ENCODE measurements at regions not wholly inside any gene's neighbourhood (a gene's known extent, or its start where the extent isn't known, plus 50 kb on each side); places are given as distances from the start of the nearest gene placed in this dataset.

- H3K27me3 ChIP-seq (ENCODE audit: control insufficient read depth, insufficient read depth, low read length) = peaks cover 7% of the 10 kb centered on the region
- no peak overlapping the region for H3K4me3 ChIP-seq (ENCODE audit: low read length in 3 of 3)
- H3K4me1 ChIP-seq (ENCODE audit: control insufficient read depth in 2 of 3, insufficient read depth in 2 of 3, low read depth in 1 of 3, low read length in 3 of 3) = no peaks in the 10 kb centered on the region
- DNase-seq (no peak), FAIRE-seq (no peak)
- no peak overlapping the region for H3K9ac ChIP-seq (ENCODE audit: low read length in 3 of 3)
- intact Hi-C loops (cut with DNase I) = no loop called here
- TF ChIP-seq CTCF (IDR thresholded peaks at IDR 0.05; ENCODE audit: borderline replicate concordance, extremely low read depth, insufficient read depth) = no peak
- H3K36me3 ChIP-seq (ENCODE audit: control insufficient read depth in 2 of 3, insufficient read depth in 3 of 3, low read length in 3 of 3) = no peaks in the 10 kb centered on the region
- no peaks in the 10 kb centered on the region for H3K9me3 ChIP-seq (ENCODE audit: control insufficient read depth in 2 of 3, insufficient read depth in 1 of 3, low read length in 3 of 3)
- no peak overlapping the region for H3K27ac ChIP-seq (ENCODE audit: low read depth in 2 of 2, low read length in 2 of 2)
These were observed 188.8 kb downstream of the LSM5 start for GRCh38 chr7:32301427-32301826.

- Histone ChIP-seq H3K36me3 (ENCODE audit: control insufficient read depth in 2 of 3, insufficient read depth in 3 of 3, low read length in 3 of 3) (no peaks in the 10 kb centered on the region), H3K9me3 (ENCODE audit: control insufficient read depth in 2 of 3, insufficient read depth in 1 of 3, low read length in 3 of 3) (no peaks in the 10 kb centered on the region), H3K9ac (ENCODE audit: low read length in 3 of 3) (no peak overlapping the region), H3K4me3 (ENCODE audit: low read length in 3 of 3) (peak overlapping the region; percentile 38 to 55 (median 55)), H3K27me3 (ENCODE audit: control insufficient read depth, insufficient read depth, low read length) (peaks cover 7% of the 10 kb centered on the region), H3K4me1 (ENCODE audit: control insufficient read depth in 2 of 3, insufficient read depth in 2 of 3, low read depth in 1 of 3, low read length in 3 of 3) (no peaks in the 10 kb centered on the region), H3K27ac (ENCODE audit: low read depth in 2 of 2, low read length in 2 of 2) (peak overlapping the region in 1 of 2 donors; percentile 24)
- DNase-seq = peak in 4 of 5 donors; percentile 37 to 81 (median 56)
- intact Hi-C loops (cut with DNase I) = no loop called here
- no peak for TF ChIP-seq CTCF (IDR thresholded peaks at IDR 0.05; ENCODE audit: borderline replicate concordance, extremely low read depth, insufficient read depth)
- no peak for FAIRE-seq
These were observed 191.0 kb downstream of the LSM5 start for GRCh38 chr7:32299133-32299702.

- intact Hi-C loops (cut with DNase I) = no loop called here
- Histone ChIP-seq H3K36me3 (ENCODE audit: control insufficient read depth in 2 of 3, insufficient read depth in 3 of 3, low read length in 3 of 3) (no peaks in the 10 kb centered on the region), H3K27ac (ENCODE audit: low read depth in 2 of 2, low read length in 2 of 2) (peak overlapping the region in 1 of 2 donors; percentile 24), H3K9me3 (ENCODE audit: control insufficient read depth in 2 of 3, insufficient read depth in 1 of 3, low read length in 3 of 3) (no peaks in the 10 kb centered on the region), H3K4me3 (ENCODE audit: low read length in 3 of 3) (peak overlapping the region; percentile 38 to 55 (median 55)), H3K27me3 (ENCODE audit: control insufficient read depth, insufficient read depth, low read length) (peaks cover 7% of the 10 kb centered on the region), H3K9ac (ENCODE audit: low read length in 3 of 3) (no peak overlapping the region), H3K4me1 (ENCODE audit: control insufficient read depth in 2 of 3, insufficient read depth in 2 of 3, low read depth in 1 of 3, low read length in 3 of 3) (no peaks in the 10 kb centered on the region)
- FAIRE-seq (no peak), DNase-seq (peak; percentile 33 to 71 (median 55))
- TF ChIP-seq CTCF (IDR thresholded peaks at IDR 0.05; ENCODE audit: borderline replicate concordance, extremely low read depth, insufficient read depth) = no peak
These were observed 191.6 kb downstream of the LSM5 start for GRCh38 chr7:32298408-32299132.
